ENCODE measurements at regions not wholly inside any gene's neighbourhood (a gene's known extent, or its start where the extent isn't known, plus 50 kb on each side); places are given as distances from the start of the nearest gene placed in this dataset.

DNA sequence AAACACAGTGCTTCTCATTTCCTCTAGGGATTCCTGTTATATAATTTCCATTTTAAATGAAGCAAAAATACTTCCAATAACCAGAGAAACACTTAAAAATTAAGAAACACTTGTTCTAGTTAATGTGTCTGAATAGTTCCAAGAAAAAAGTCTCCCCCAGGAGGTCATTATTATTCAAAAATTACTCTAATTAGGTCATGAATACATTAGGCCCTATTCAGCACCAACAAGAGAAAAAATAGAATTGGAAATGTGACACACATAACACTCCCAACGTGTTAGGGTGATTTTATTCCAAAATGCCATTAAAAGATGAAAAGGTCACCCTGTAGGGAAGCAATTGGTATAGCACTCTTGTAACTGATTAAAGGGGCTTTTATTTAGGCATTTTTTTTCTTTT is 382.1 kb downstream of the TUSC7 start:
- DNase-seq = no peak

DNA sequence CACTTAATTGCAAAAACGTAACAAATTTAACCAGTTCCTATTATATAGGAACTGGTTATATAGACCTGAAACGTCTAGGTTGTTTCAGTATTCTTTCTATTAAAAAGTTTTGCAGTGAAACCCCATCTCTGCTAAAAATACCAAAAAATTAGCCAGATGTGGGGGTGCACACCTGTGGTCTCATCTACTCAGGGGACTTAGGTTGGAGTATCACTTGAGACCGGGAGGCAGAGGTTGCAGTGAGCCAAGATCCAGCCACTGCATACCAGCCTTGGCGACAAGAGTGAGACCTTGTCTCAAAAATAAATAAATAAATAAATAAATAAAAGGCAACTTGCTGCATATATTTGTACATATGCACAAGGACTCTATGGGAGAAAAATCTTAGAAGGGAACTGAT is 387.0 kb downstream of the TUSC7 start:
- DNase-seq = no peak

DNA sequence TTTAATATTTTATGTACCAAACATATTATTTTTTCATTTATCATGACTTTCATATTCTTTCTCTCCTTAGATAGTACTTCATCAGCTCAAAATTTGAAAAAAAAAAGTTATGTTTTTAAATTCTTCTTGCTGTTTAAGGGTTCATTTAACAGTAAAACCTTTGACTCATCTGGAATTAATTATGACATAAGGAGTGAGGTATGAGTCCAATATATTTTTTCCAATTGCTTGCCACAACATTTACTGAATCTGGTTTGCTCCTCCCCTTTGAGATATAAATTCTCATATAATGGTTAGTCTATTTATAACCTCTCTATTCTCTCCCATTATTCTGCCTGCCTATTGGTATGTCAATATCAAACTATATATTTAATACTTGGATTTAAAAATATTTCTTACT is 387.8 kb downstream of the TUSC7 start:
- DNase-seq = no peak

DNA sequence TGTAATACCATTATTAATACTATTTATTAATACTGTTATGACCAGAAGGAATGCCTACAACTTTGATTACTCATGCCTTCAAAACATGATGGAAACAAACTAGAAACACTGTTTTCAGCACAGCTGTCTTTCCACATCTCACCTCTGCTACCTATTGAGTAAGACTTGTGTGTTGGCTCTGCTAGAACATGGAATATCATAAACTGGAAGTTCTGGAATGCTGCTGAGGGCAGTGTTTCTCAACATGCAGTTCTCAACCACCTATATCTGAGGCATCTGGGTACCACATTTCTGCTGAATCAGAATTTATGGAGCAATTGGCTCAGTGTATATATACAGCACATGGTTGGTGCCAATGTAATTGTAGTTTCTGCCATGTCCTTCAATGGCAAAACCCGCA is 392.1 kb downstream of the TUSC7 start:
- DNase-seq = no peak

DNA sequence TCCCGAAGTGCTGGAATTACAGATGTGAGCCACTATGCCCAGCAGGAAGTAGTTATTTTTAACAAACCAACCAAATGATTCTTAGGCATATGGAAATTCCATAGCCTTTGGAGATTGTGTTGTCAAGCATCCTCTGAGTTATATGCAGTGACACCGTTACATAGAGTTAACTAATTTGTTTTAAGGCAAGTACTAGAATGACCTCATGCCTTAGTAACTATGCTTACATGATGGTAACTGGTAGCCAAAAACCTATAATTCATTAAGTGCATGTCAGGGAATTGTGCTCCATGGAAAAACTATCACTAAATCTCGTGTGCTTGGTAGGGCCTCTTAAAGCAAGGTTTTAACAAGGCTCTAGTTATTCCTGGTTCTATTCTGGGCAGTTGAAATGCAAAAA is 392.8 kb downstream of the TUSC7 start:
- no peak for DNase-seq

DNA sequence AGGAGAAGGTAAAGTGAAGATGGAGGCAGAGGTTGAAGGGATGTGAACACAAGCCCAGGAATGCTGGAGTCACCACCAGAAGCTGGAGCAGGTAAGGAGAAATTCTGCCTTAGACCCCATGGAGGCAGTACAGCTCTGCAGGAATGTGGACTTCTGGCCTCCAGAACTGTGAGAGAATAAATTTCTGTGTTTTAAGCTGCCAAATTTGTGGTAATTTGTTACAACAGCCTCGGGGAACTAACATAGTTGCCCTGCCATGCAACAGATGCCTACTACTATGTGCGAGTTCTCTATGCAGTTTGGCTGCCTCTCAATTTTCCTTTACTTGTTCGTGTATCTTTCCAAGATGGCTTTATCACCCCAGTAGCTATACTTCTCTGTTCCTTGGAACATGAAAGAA is 394.1 kb downstream of the TUSC7 start:
- DNase-seq = no peak

DNA sequence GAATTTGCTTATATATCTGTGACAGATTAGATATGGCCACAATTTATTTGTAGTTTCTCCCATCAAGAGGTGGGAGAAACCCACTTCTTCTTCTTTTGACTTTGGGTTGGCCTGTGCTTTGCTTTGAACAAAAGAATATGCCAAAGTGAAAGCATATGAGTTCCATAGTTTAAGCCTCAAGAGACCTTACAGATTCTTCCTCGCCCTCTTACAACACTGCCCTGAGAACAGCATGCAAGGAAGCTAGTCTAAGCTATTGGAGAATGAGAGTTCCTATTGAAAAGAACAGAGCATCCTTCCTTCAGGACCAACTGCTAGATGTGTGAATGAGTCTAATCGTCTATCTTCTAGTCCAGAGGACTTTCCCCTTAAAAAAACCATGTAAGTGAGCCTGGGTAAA is 394.8 kb downstream of the TUSC7 start:
- DNase-seq = no peak

DNA sequence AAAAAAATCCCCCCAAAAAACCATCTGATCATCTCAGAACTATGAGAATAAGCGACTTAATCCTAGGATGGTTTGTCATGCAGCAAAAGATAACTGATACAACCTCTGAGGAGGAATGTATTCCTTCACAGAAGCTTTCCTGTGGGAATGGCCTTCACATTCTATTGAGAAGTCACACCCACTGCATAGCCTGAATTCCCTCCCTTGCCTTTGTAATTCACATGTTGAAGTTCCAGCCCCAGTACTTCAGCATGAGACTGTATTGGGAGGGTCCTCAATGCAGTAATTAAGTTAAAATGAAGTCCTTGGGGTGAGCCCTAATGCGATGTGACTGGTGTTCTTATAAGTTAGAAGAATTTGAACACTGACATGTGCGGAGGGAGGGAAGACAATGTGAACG is 395.2 kb downstream of the TUSC7 start:
- no peak for DNase-seq

DNA sequence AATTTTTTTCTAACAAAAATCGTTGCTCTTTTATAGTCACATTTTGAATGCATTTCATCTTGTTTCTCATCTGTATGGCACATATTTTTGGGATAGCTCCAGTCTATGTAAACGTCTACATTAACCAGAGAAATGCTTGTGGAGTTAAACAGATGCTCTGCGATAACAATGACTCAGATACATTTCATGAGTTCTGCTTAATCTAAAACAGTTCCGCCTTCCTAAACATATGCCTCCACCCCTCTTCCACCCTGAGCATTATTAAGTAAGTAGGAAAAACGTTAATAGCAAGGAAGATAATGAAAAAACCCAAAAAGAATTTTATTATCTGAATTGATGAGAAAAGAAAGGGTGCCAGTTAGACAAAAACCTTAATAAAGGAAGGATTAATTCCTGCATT is 396.1 kb downstream of the TUSC7 start:
- no peak for DNase-seq

DNA sequence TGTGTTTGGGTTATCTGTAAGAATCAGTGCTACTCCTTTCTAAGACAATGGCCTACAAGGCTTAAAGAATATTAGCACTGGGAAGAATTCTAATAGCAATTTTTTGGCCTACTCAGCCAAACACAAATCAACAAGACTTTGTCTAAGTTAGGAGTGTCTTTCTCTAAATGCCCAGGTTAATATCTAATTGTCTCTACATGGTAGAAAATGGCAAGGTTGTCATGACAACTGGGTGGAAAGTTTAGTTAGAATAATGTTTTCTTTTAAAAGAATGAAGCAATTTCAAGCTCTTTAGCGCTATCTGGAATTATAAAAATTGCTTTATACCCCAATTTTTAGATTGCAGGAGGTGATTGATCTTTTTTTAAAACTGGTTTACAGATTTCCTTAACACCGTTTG is 396.8 kb downstream of the TUSC7 start:
- no peak for DNase-seq

DNA sequence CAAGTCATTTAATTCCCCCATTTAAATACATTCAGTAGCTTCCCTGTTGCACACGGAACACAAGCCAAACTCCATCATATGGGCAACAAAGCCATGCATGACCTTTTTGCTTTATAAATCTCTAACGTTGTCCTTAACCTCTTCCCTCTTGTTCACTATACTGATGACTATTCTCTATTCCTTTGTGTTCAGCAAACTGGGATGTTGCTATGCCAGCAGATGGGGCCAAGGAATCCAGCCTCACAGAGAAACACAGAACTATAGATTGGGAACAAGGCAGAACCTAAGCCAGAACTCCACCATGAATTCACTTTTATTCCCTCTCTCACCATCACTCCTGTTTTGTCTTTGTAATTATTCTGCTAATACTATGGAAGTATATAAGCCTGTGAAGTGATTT is 398.4 kb downstream of the TUSC7 start:
- DNase-seq = no peak

DNA sequence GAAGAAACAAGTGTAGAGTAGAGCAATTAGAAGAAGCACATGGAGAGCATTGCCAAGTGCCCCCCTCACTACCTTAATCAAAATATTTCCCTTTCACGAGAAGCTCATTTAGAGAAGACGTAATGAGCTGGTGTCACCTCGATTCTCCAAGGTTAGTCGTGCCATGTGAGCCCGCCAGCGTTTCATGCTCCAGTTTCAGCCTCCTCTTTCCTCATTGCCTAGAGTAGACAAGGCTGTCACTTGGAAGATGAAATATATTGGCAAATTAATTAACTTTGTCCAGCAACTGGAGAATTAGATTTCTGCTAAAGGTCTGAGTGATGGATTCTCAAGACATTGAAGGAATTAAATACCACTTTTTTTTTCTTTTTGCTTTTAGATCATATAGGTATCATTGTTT is 399.6 kb downstream of the TUSC7 start:
- DNase-seq = no peak

DNA sequence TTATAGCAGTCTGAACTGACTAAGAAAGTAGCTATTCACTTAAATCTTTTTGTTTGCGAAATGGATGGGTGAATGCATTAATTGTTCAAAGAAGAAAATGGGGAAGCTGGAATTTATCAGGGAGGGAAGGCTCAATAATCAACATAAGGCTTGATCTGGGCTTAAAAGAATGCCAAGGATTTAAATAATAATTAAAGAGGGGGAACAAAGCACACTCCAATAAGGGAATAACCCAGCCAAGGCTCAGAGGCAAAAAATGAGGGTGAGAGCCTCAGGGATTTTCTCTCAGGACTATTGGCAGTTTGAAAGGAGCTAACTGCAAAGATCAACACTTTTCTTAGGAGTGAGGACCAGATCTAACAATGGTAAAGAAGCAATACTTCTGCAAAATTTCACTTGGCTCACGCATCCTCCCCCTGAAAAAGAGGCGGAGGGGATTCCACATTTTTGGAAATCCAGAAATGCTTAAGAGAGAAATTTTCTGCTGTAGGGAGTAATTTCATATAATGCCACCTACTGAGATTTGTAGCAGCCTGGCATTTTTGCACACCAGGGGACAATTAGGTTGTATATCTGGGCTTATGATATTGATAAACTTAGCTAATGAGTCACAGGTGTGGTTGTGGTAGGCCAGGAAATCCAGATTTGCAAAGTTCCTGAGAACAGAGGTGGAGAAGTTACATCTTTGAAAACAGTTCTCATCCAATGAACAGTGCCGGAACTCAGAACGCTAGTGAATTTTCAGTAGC is 405.1 kb downstream of the TUSC7 start:
- DNase-seq = no peak

DNA sequence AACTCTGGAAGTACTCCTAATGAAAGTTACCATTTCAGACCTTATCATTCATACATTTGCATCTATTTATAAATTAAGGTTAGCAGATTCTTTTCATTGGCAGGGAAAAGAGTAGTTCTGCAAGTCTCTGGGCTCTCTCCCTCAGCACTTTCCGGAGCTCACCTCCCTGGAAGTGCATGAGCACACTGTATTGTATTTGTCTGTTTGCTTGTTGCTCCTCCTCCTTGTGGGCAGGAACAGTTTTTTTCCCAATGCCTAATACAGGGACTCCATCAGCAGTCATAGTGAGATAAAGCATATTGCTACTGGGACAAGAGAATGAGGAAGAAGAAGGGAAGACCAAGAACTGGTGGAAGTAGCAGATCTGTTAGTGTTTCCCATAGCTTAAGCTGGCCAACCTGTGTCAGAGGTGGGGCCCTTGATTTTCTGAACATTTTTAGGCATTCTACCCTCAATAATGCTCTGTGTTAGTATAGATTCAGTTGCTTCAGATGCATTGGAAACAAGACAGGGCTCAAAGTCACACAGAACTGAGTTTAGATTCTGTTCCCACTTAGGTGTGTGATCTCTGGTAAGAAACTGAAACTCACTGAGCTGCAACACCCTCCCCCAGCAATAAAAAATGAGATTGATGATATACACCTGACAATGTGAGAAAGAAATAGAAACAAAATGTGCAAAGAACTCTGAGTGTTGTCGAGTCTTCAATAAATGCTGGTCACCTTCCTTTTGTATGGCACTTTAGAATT is 407.8 kb downstream of the TUSC7 start:
- DNase-seq = no peak

DNA sequence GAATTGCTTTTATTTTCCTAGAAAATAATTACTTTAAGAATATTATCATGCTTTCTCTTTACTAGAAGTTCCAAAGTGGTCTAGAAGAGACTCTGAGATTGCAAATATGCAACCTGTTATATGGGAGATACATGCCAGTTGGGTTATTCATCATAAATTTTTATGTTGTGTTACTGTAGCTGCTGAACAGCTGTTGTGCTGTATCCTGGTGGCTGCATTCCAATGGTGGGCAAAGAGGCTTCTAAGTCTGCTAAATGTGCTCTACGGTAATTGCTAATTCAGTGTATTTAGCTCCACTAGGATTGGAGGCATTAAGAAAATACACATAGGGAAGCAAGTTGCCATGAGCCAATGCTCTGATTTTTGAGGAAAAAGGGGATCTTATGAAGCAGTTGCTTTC is 409.0 kb downstream of the TUSC7 start:
- DNase-seq = no peak

DNA sequence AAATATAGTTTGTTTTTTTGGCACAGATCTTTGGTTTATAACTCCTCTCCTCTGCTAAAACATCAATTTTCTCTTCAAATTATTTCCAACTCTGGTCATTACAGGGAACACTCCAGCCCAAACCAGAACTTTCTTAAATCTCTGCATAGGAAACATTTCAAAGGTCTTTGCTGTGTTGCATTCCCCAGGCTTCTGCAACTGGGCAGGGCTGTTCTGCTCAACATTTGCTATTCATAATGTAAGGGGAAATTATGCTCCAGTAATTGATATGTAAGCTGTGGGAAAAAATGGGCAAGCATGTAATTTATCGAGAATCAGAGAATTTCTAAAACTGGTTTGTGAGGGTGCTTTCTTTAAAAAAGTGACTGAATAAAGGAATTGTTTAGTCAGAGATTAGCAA is 410.4 kb downstream of the TUSC7 start:
- no peak for DNase-seq

DNA sequence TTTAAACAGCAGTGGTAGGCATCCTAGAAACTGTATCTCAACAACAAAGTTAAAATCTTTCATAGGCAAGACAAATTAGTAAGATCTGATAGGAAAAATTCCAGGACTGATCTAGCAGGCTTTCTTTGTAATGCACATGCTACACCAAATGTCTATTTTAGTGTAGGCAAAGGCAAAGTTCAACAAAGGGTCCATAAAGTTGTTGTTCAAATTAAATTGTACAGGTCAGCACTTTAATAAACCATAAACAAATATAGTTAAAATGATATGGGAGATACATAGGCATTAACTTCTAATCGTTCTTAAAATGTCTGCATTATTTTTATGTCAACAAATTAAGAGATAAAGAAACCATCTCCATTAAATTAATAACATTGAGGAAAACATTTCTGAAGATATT is 413.0 kb downstream of the TUSC7 start:
- DNase-seq = no peak

DNA sequence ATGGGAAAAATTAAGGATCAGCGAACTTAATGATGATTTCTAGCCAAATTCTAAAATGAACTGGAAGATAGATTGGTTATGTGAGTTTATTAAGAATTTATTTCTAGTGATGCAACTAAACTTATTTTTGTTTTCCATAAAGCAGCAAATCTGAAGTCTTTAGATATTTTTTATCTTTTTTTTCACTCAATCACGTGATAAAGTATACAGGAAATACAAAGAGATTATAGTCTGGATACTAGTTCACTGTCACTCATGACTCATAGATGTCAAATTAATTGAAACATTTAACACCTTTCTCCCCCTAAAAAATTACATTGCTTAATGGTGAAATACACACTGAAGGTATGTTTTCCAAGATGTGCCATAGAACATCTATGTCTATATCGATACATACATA is 416.9 kb downstream of the TUSC7 start:
- no peak for DNase-seq

DNA sequence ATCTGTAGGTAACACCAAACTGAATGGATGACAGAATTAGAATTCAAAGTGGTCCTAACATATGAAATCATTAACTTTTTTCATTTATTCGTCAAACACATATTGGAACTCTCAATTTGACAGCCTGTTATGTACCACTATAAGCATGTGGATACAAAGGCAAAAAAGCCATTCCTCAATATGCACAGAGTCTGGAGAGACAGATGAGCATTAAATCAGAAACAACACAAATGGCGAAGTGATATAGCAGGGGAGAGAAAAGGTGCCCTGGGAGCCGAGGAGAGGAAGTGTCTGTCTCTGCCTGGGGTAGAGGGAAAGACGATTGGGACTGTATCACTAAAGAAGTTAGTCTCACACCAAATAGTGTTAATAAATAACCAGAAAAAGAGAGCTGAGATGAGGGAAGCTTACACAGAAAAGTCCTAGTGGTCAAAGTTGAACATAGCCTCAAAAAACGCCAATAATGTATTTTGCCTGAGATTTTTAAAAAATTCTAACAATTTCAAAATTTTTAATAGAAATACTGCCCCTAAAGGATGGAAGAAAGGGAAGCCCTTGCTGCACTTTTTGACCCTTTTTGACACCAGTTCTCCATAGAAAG is 417.5 kb downstream of the TUSC7 start:
- DNase-seq = no peak

DNA sequence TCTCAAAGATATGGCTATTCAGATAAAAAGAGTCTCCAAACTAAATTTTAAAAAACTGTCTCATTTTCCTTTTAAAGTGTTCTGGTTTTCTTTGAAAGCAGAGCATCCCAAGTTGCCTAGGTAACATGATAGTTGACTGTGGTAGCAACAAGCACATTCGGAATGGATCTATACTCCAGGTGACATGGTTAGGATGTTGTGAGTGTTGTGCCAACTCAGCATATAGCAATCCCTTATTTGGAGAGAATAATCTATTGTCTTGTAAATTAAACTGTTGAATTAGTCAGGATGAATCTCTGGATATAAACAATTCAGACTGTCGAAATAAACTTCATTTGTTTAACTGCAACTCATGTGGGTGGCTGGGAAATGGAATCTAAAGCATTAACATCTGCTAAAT is 418.6 kb downstream of the TUSC7 start:
- no peak for DNase-seq

DNA sequence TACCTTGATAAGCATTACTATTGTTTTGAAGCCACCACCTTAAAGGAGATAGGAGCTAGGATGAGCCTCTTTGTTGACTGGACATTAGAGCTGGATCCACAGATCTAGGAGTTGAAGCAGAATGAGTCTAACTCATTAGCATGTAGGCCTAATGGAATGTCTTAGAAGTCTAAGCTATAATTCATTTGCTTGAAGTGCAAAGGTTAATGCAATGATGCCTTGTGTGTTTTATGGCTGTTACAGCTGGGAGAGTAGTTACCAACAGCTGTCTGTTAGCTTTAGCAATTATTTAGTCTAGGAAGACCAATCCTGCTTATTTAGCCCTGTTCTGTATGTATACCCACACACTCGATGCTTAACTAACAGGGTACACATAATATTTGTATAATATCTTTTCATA is 419.3 kb downstream of the TUSC7 start:
- no peak for DNase-seq

DNA sequence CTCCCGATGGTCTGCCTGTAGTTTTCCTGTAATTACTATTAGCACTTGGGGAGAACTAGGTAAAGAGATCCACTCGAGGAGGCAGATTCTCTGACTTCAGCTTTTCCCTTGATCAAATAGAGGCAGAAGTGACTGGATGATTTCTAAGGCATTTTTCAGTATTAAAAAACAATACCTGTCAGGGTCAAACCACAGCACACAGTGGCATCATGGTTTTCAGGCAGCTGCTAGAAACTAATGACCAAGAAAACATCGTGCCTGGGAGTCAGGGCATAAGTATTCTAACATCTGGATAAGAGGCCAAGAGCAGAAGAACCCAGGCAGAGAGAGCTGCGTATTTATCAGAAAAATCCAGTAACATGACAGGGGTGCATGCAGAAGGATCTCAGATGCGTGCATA is 419.9 kb downstream of the TUSC7 start:
- DNase-seq = no peak

DNA sequence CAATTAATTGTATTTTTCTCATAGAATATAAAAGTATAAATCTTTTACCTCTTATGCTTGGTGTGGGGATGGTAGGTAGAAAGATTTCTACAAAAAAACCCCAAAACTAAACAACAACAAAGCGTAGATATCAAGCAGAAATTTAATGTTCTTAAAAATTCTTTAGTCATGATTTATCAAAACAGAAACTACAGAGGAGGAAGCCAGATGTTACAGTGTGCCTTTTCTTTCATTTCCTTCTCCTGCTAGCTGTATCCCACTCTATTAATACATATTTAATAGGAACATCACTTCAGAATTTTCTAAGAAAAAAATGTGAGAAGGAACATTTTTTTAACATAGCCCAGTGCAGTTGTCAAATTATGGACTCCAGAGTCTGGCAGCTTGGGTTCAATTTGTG is 420.6 kb downstream of the TUSC7 start:
- no peak for DNase-seq

DNA sequence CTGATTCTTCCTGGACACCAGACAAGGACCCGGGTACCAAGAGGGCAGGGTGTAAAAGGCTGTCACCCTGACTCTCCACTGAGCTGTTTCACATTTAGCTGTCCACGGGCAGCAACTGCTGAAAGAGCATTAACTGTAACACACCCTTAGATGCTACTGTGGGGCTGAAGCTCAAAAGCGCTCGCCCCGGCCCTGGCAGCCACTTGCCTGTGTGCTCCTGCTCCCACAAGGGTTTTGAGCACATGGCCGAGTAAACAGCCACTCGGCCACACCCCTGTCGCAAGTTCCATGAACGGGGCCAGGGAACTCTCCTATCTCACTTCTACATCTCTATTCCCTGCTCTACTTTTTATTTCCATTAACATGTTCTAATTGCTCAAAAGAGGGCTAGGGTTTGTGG is 421.7 kb downstream of the TUSC7 start:
- DNase-seq = no peak

DNA sequence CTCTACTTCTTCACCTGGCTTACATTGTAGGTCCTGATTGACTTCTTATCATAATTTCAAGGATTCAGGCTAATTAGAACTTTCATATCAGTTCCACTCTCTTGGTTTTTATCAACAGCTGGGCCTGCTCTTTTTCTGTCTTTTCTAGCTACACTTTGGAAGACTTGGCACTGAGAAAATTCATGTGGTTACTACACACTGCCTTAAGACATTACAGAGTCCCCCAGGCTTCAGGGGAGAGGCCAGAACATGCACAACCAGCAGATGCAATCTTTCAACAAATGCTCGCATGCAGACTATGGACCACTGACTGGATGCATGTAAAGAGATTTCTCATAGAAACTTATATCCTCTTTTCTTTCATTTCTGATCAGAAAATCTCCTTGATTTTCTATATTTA is 423.5 kb downstream of the TUSC7 start:
- DNase-seq = no peak
